Left ventricle myocardium inferior (tissue), 1 donor: ENCODE measurements at regions not wholly inside any gene's neighbourhood (a gene's known extent, or its start where the extent isn't known, plus 50 kb on each side); places are given as distances from the start of the nearest gene placed in this dataset.

ENCODE experiments used
- DNase-seq: peaks from one replicate; pipeline ENCODE4 v3.0.0-alpha.2; 2020
- H3K27ac ChIP-seq: fragments of 200-600 bp; replicated peaks from 2 replicates; pipeline ENCODE4 v1.8.0; 2021
- H3K27me3 ChIP-seq: fragments of 200-600 bp; 2 replicates; pipeline ENCODE4 v1.8.0; 2021; ENCODE audit warnings: low read depth
- H3K36me3 ChIP-seq: fragments of 200-600 bp; 2 replicates; pipeline ENCODE4 v1.8.0; 2021
- H3K4me1 ChIP-seq: fragments of 200-600 bp; 2 replicates; pipeline ENCODE4 v1.8.0; 2021
- H3K4me3 ChIP-seq: fragments of 200-600 bp; 2 replicates; pipeline ENCODE4 v1.8.0; 2021; ENCODE audit warnings: mild to moderate bottlenecking, moderate library complexity
- H3K9me3 ChIP-seq: fragments of 200-600 bp; replicated peaks from 2 replicates; pipeline ENCODE4 v1.8.0; 2021
- intact Hi-C: fragments of 100-400 bp; cut with micrococcal nuclease; formaldehyde crosslinking; loops from one replicate; pipeline ENCODE4 v1.11.0; 2022
- TF ChIP-seq, protein P1 (sequence below): fragments of 200-600 bp; IDR thresholded peaks from 2 replicates; pipeline ENCODE4 v1.8.0; 2021; ENCODE audit warnings: antibody characterized with exemption, mild to moderate bottlenecking, borderline replicate concordance
- donor health status: DM: no; HTN: yes; CAD: no; lungs with severe emphysema.

DNA sequence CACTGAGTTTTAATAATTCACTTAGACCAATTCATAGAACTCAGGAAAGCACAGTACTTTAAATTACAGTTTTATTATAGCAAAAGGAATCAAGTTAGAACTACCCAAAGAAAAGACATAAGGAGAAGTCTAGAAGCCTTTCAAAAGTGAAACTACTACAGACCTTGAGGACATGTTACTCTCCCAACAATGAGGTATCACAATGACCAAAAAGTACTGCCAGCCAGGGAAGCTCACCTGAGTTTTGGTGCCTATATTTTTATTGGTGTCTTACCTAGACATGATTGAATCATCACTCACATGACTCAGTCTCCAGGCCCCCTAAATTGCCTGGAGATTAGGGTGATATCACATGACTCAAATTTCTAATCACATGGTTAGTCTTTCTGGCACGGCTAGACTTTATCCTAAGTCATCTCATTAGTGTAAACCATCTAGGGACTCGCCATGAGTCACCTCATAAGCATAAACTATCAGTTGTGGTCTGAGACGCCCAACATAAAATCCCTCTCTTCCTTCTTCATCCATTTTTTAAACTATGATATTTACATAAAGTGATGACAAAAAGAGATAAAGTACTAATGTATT lies 372.3 kb downstream of the TMA16 start:
- H3K27me3 ChIP-seq, result no peaks in the 10 kb centered on the region
- no peaks in the 10 kb centered on the region for H3K36me3 ChIP-seq
- no peak overlapping the region for H3K27ac ChIP-seq
- intact Hi-C loops, result no loop called here
- TF ChIP-seq, protein P1, sequence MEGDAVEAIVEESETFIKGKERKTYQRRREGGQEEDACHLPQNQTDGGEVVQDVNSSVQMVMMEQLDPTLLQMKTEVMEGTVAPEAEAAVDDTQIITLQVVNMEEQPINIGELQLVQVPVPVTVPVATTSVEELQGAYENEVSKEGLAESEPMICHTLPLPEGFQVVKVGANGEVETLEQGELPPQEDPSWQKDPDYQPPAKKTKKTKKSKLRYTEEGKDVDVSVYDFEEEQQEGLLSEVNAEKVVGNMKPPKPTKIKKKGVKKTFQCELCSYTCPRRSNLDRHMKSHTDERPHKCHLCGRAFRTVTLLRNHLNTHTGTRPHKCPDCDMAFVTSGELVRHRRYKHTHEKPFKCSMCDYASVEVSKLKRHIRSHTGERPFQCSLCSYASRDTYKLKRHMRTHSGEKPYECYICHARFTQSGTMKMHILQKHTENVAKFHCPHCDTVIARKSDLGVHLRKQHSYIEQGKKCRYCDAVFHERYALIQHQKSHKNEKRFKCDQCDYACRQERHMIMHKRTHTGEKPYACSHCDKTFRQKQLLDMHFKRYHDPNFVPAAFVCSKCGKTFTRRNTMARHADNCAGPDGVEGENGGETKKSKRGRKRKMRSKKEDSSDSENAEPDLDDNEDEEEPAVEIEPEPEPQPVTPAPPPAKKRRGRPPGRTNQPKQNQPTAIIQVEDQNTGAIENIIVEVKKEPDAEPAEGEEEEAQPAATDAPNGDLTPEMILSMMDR, result no peak
- no peaks in the 10 kb centered on the region for H3K4me1 ChIP-seq
- H3K9me3 ChIP-seq, result no peaks in the 10 kb centered on the region
- no peak overlapping the region for H3K4me3 ChIP-seq
- no peak for DNase-seq

DNA sequence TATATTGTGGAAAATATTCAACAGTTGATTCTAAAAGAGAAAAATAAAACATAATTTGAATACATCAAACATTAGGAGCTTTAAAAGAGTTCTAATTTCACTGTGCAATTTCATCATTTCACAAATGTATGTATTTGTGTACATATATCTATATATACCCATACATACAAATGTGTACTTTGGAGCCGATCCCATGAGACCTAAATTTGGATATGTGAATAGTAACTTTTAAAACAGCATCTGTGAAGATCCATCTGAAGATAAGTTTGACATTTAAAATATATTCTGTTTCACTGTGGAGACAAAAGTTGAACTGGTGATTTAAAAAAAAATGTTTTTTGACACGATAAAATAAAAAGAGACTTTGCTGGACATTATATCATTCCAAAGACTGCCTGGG lies 374.0 kb downstream of the TMA16 start:
- H3K36me3 ChIP-seq, result no peaks in the 10 kb centered on the region
- no peak for DNase-seq
- no peak overlapping the region for H3K27ac ChIP-seq
- intact Hi-C loops, result no loop called here
- no peaks in the 10 kb centered on the region for H3K27me3 ChIP-seq
- H3K4me1 ChIP-seq, result no peaks in the 10 kb centered on the region
- no peaks in the 10 kb centered on the region for H3K9me3 ChIP-seq
- no peak overlapping the region for H3K4me3 ChIP-seq
- TF ChIP-seq, protein P1, result no peak

DNA sequence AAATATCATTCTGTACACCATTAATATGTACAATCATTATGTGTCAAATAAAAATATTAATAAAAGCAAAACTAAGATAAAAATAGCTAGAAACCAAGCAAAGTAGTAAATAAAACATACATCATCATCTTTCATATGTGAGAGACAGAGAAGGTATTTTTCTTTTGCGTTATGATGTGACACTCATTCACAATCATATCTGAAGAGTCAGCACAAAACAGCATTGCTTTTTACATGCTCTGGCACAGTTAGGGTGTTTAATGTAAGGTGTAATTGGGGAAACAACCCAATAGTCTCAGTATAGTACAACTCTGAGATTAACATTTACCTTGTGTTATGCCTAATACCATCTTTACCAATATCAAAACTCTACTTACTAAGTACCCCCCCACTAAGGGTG lies 376.6 kb downstream of the TMA16 start:
- no peaks in the 10 kb centered on the region for H3K36me3 ChIP-seq
- H3K27ac ChIP-seq, result no peak overlapping the region
- no peaks in the 10 kb centered on the region for H3K9me3 ChIP-seq
- no peak for DNase-seq
- H3K4me1 ChIP-seq, result no peaks in the 10 kb centered on the region
- H3K27me3 ChIP-seq, result no peaks in the 10 kb centered on the region
- H3K4me3 ChIP-seq, result no peak overlapping the region
- intact Hi-C loops, result no loop called here
- TF ChIP-seq, protein P1, result no peak

DNA sequence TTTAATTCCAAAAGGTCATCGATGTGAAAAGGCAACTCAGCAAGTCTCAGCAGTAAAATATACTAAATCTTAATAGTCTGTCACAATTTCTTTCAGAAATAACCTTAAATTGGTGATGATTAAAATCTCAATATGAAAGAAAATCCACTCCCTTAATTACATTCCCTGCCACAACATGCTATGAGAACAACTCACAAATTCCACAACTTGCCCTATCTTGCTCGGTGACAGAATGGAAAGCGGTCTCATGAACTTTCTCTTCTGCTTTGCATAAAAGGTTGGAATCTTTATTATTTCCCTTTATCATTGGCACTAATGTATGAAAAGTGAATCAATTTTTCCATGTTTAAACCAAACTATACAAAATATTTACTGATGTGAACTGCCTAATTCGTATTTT lies 380.8 kb downstream of the TMA16 start:
- H3K4me1 ChIP-seq, result no peaks in the 10 kb centered on the region
- no peaks in the 10 kb centered on the region for H3K36me3 ChIP-seq
- no peak for DNase-seq
- H3K9me3 ChIP-seq, result no peaks in the 10 kb centered on the region
- intact Hi-C loops, result no loop called here
- H3K4me3 ChIP-seq, result no peak overlapping the region
- no peaks in the 10 kb centered on the region for H3K27me3 ChIP-seq
- H3K27ac ChIP-seq, result no peak overlapping the region
- TF ChIP-seq, protein P1, result no peak

DNA sequence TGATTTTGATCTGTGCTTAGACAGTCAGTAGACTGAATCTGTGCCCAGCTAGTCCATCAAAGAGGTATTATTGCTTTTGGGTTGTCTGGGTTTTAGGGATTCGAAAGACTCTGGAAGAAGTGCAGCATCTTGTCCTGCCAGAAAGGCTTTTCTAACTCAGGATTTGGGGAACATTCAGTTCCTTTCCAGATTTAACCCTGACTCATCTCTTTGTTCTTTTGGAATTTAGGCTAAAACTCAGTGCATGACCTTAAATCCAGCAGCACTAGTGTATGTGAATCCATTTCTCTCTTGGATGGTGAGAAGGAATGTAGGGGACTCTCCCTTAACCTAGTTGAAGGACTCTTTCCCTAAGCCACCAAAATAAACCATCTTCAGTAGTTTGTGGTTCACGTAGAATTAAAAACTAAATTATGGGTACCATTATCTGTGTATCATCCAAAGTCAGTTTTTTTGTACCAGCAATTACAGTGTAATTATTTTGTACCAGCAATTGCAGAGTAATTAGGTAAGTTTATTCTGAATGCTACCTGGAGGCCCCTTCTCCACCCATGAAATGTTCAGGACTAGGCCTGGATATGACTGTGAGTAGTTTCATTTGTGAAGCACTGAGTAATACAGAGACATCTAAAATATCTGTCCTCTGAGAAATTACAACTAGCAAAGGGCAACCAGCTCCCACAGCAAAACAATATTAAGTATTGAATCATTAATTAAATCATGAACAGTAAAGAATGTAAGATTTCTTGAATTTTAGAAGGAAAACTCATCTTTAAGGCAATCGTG lies 384.0 kb downstream of the TMA16 start:
- no peaks in the 10 kb centered on the region for H3K9me3 ChIP-seq
- no peak for DNase-seq
- H3K36me3 ChIP-seq, result no peaks in the 10 kb centered on the region
- H3K27me3 ChIP-seq, result no peaks in the 10 kb centered on the region
- intact Hi-C loops, result no loop called here
- H3K27ac ChIP-seq, result no peak overlapping the region
- no peaks in the 10 kb centered on the region for H3K4me1 ChIP-seq
- TF ChIP-seq, protein P1, result no peak
- H3K4me3 ChIP-seq, result no peak overlapping the region
